ENCODE measurements at regions not wholly inside any gene's neighbourhood (a gene's known extent, or its start where the extent isn't known, plus 50 kb on each side); places are given as distances from the start of the nearest gene placed in this dataset.

DNA sequence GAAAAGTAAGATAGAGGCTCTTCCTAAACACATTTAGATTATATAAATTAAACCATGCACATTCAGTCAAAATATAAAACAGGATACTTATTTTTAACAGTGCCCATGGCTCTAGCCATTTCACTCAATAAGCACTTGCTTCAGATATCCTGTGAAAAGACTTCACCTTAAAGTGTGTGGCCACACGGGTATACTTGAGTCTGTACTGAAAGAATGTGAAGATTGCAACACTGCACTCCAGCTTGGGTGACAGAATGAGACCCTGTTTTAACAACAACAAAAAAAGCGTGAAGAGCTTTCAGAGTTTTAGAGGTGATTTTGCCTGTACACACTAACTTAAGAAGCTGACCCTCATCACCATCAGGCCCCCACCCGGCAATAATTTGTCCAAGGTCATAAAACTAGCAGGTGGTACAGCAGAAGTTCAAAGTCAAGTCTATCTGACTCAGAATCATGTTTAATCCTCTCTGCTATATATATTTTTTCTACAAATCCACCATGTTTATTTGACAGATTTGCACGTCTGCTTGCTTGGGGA, 203.5 kb upstream of the GUCY1A2 start:
- TF ChIP-seq, protein P1, sequence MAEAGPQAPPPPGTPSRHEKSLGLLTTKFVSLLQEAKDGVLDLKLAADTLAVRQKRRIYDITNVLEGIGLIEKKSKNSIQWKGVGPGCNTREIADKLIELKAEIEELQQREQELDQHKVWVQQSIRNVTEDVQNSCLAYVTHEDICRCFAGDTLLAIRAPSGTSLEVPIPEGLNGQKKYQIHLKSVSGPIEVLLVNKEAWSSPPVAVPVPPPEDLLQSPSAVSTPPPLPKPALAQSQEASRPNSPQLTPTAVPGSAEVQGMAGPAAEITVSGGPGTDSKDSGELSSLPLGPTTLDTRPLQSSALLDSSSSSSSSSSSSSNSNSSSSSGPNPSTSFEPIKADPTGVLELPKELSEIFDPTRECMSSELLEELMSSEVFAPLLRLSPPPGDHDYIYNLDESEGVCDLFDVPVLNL (CRISPR knock-in tag; IDR thresholded peaks at IDR 0.05; ENCODE audit: borderline replicate concordance, low read depth), result no peak
- H3K27ac Mint-ChIP-seq, result no peak overlapping the region
- DNase-seq (ENCODE audit: low spot score) (no peak), ATAC-seq (no peak)
- H3K4me3 Mint-ChIP-seq, result no peak overlapping the region
- H3K9me3 Mint-ChIP-seq, result no peaks in the 10 kb centered on the region
- H3K36me3 Mint-ChIP-seq, result no peaks in the 10 kb centered on the region
- peaks cover 8% of the 10 kb centered on the region for H3K4me1 Mint-ChIP-seq
- H3K27me3 Mint-ChIP-seq (ENCODE audit: low read depth), result no peaks in the 10 kb centered on the region
- POLR2A ChIA-PET, result no interaction called here
- CTCF ChIA-PET, result no interaction called here

DNA sequence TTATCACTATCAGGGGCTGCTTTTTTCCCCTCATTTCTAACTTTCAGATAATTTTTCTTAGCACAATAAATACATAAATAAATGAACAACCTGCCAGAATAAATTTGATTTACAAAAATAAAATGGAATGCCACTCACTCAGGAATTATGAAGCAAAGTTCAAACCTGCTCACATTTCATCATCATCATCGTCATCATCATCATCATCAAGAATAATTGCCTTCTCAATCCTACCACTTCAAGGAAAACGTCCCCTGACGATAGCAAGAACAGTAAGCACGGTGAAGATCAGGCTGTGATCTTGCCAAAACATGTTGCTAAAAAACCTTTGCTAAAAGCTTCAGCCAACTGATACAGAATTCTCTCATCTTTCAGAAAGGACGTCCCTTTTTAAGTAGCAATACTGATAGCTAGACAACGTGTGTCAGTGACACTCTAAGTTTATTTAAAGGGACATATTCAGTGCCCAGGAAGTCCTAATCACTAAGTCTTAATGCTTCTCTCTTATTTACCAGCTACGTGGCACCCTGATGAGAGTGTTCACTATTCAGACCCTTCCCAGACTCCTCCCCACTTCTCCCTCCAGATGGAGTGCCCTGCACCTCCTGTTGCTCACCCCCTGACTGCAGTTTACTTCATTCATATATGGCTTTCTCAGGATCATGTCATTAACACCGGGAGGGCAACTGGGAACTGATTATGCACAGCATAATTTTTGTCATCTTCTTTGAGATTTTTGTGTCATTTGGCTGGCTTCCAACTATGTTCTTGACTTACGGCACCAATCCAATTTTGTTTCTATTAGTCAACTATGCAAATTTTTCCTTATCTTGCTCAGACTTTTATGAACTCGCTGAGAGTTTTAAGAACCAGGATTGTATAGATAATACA, 200.1 kb upstream of the GUCY1A2 start:
- H3K27ac Mint-ChIP-seq, result no peak overlapping the region
- no peak overlapping the region for H3K4me3 Mint-ChIP-seq
- ATAC-seq, result peak; percentile 47; the same call in 1 of the 2 replicates
- ChIA-PET POLR2A (no interaction called here), CTCF (no interaction called here)
- no peak for DNase-seq (ENCODE audit: low spot score)
- H3K36me3 Mint-ChIP-seq, result no peaks in the 10 kb centered on the region
- no peaks in the 10 kb centered on the region for H3K27me3 Mint-ChIP-seq (ENCODE audit: low read depth)
- peaks cover 8% of the 10 kb centered on the region for H3K4me1 Mint-ChIP-seq
- H3K9me3 Mint-ChIP-seq, result no peaks in the 10 kb centered on the region
- TF ChIP-seq, protein P1 (CRISPR knock-in tag; IDR thresholded peaks at IDR 0.05; ENCODE audit: borderline replicate concordance, low read depth), result no peak
- no peak for TF ChIP-seq ZNF232 (CRISPR knock-in tag; IDR thresholded peaks at IDR 0.05)
- TF ChIP-seq, protein P2, sequence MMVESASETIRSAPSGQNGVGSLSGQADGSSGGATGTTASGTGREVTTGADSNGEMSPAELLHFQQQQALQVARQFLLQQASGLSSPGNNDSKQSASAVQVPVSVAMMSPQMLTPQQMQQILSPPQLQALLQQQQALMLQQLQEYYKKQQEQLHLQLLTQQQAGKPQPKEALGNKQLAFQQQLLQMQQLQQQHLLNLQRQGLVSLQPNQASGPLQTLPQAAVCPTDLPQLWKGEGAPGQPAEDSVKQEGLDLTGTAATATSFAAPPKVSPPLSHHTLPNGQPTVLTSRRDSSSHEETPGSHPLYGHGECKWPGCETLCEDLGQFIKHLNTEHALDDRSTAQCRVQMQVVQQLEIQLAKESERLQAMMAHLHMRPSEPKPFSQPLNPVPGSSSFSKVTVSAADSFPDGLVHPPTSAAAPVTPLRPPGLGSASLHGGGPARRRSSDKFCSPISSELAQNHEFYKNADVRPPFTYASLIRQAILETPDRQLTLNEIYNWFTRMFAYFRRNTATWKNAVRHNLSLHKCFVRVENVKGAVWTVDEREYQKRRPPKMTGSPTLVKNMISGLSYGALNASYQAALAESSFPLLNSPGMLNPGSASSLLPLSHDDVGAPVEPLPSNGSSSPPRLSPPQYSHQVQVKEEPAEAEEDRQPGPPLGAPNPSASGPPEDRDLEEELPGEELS (CRISPR knock-in tag; IDR thresholded peaks at IDR 0.05), result no peak
- TF ChIP-seq, protein P3, sequence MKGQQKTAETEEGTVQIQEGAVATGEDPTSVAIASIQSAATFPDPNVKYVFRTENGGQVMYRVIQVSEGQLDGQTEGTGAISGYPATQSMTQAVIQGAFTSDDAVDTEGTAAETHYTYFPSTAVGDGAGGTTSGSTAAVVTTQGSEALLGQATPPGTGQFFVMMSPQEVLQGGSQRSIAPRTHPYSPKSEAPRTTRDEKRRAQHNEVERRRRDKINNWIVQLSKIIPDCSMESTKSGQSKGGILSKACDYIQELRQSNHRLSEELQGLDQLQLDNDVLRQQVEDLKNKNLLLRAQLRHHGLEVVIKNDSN (CRISPR knock-in tag; IDR thresholded peaks at IDR 0.05), result no peak
- TF ChIP-seq, protein P4, sequence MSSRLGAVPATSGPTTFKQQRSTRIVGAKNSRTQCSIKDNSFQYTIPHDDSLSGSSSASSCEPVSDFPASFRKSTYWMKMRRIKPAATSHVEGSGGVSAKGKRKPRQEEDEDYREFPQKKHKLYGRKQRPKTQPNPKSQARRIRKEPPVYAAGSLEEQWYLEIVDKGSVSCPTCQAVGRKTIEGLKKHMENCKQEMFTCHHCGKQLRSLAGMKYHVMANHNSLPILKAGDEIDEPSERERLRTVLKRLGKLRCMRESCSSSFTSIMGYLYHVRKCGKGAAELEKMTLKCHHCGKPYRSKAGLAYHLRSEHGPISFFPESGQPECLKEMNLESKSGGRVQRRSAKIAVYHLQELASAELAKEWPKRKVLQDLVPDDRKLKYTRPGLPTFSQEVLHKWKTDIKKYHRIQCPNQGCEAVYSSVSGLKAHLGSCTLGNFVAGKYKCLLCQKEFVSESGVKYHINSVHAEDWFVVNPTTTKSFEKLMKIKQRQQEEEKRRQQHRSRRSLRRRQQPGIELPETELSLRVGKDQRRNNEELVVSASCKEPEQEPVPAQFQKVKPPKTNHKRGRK (CRISPR knock-in tag; IDR thresholded peaks at IDR 0.05; ENCODE audit: borderline replicate concordance), result no peak
- TF ChIP-seq, protein P5, sequence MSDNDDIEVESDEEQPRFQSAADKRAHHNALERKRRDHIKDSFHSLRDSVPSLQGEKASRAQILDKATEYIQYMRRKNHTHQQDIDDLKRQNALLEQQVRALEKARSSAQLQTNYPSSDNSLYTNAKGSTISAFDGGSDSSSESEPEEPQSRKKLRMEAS (CRISPR knock-in tag; IDR thresholded peaks at IDR 0.05), result no peak
- TF ChIP-seq, protein P6, sequence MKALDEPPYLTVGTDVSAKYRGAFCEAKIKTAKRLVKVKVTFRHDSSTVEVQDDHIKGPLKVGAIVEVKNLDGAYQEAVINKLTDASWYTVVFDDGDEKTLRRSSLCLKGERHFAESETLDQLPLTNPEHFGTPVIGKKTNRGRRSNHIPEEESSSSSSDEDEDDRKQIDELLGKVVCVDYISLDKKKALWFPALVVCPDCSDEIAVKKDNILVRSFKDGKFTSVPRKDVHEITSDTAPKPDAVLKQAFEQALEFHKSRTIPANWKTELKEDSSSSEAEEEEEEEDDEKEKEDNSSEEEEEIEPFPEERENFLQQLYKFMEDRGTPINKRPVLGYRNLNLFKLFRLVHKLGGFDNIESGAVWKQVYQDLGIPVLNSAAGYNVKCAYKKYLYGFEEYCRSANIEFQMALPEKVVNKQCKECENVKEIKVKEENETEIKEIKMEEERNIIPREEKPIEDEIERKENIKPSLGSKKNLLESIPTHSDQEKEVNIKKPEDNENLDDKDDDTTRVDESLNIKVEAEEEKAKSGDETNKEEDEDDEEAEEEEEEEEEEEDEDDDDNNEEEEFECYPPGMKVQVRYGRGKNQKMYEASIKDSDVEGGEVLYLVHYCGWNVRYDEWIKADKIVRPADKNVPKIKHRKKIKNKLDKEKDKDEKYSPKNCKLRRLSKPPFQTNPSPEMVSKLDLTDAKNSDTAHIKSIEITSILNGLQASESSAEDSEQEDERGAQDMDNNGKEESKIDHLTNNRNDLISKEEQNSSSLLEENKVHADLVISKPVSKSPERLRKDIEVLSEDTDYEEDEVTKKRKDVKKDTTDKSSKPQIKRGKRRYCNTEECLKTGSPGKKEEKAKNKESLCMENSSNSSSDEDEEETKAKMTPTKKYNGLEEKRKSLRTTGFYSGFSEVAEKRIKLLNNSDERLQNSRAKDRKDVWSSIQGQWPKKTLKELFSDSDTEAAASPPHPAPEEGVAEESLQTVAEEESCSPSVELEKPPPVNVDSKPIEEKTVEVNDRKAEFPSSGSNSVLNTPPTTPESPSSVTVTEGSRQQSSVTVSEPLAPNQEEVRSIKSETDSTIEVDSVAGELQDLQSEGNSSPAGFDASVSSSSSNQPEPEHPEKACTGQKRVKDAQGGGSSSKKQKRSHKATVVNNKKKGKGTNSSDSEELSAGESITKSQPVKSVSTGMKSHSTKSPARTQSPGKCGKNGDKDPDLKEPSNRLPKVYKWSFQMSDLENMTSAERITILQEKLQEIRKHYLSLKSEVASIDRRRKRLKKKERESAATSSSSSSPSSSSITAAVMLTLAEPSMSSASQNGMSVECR (CRISPR knock-in tag; IDR thresholded peaks at IDR 0.05; ENCODE audit: borderline replicate concordance), result no peak
- TF ChIP-seq, protein P7, sequence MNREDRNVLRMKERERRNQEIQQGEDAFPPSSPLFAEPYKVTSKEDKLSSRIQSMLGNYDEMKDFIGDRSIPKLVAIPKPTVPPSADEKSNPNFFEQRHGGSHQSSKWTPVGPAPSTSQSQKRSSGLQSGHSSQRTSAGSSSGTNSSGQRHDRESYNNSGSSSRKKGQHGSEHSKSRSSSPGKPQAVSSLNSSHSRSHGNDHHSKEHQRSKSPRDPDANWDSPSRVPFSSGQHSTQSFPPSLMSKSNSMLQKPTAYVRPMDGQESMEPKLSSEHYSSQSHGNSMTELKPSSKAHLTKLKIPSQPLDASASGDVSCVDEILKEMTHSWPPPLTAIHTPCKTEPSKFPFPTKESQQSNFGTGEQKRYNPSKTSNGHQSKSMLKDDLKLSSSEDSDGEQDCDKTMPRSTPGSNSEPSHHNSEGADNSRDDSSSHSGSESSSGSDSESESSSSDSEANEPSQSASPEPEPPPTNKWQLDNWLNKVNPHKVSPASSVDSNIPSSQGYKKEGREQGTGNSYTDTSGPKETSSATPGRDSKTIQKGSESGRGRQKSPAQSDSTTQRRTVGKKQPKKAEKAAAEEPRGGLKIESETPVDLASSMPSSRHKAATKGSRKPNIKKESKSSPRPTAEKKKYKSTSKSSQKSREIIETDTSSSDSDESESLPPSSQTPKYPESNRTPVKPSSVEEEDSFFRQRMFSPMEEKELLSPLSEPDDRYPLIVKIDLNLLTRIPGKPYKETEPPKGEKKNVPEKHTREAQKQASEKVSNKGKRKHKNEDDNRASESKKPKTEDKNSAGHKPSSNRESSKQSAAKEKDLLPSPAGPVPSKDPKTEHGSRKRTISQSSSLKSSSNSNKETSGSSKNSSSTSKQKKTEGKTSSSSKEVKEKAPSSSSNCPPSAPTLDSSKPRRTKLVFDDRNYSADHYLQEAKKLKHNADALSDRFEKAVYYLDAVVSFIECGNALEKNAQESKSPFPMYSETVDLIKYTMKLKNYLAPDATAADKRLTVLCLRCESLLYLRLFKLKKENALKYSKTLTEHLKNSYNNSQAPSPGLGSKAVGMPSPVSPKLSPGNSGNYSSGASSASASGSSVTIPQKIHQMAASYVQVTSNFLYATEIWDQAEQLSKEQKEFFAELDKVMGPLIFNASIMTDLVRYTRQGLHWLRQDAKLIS (CRISPR knock-in tag; IDR thresholded peaks at IDR 0.05; ENCODE audit: borderline replicate concordance), result no peak
- TF ChIP-seq, protein P8, sequence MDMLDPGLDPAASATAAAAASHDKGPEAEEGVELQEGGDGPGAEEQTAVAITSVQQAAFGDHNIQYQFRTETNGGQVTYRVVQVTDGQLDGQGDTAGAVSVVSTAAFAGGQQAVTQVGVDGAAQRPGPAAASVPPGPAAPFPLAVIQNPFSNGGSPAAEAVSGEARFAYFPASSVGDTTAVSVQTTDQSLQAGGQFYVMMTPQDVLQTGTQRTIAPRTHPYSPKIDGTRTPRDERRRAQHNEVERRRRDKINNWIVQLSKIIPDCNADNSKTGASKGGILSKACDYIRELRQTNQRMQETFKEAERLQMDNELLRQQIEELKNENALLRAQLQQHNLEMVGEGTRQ (CRISPR knock-in tag; IDR thresholded peaks at IDR 0.05), result no peak
- no peak for TF ChIP-seq ZNF219 (CRISPR knock-in tag; IDR thresholded peaks at IDR 0.05; ENCODE audit: borderline replicate concordance)
- TF ChIP-seq, protein P9, sequence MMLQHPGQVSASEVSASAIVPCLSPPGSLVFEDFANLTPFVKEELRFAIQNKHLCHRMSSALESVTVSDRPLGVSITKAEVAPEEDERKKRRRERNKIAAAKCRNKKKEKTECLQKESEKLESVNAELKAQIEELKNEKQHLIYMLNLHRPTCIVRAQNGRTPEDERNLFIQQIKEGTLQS (CRISPR knock-in tag; conservative IDR thresholded peaks at IDR 0.05), result no peak
- no peak for TF ChIP-seq MXD4 (CRISPR knock-in tag; IDR thresholded peaks at IDR 0.05; ENCODE audit: borderline replicate concordance)
- no peak for TF ChIP-seq PRRX2 (CRISPR knock-in tag; IDR thresholded peaks at IDR 0.05)
- no peak for TF ChIP-seq NFE2L1 (CRISPR knock-in tag; IDR thresholded peaks at IDR 0.05)

Data from WTC11 (cell line).